GM19239 (cell line): ENCODE measurements at regions not wholly inside any gene's neighbourhood (a gene's known extent, or its start where the extent isn't known, plus 50 kb on each side); places are given as distances from the start of the nearest gene placed in this dataset.
"Not testable (repeated sequence)": the region's sequence is repeated elsewhere in the genome, so short reads cannot be mapped to it uniquely, and the experiment has no call there.

Experiments
- DNase-seq: peaks from one replicate; pipeline ENCODE4 v3.0.0; 2011; ENCODE audit warnings: low spot score; ENCODE audit not compliant: insufficient read length
- FAIRE-seq: peaks from 2 replicates; lab custom pipeline; 2011; peaks lifted over from hg19 to GRCh38; lab: Jason Lieb, UNC

DNA sequence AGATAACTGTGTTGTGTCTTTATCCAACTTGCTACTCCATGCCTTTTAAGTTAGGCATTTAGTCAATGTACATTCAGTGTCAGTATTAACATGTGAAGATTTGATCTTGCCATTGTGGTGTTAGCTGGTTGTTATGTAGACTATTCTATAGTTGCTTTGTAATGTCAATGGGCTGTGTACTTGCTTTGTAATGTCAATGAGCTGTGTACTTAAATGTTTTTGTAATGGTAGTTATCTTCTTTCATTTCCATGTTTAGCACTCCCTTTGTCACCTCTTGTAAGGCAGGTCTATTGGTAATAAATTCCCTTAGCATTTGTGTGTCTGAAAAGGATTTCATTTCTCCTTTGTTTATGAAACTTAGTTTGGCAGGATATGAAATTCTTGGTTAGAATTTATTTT lies 53.4 kb downstream of the MC4R start:
- DNase-seq (no peak), FAIRE-seq (no peak)

DNA sequence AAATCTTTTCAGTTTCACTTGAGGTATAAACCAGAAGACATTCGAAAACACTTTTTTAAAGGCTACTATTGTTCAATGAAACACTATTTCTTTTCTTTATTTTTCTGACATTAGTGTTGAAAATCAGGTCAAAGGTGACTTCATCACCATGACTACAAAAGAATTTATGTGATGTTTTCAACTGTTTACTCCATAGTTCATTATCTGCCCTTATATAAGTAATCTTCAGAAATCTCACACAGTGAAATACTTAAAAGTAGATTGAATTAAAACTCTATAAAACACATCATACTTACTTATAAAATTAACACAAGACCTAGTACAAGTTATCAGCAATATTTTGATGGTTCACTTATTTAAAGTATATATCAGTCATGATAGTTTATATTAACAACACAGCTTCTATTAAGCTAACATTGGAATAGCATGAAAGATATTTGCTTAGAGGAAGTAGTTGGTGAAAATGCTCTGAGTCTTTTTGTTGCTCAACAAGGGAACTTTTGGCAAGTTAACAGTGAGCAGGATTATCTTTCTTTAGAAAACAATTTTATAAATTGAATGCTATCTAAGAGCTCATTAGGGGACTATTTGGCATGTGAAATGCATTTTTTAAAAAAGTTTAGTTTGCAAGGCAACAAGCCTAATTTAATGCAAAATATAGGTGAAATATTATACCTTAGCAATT lies 60.8 kb downstream of the MC4R start:
- FAIRE-seq (no peak), DNase-seq (no peak)

- DNase-seq = no peak
- no peak for FAIRE-seq
Measured at GRCh38 chr18:60295674-60296073, 76.9 kb downstream of the MC4R start.

GRCh38 chr18:60292186-60292585 lies 80.4 kb downstream of the MC4R start:
- no peak for DNase-seq
- no peak for FAIRE-seq

- FAIRE-seq (no peak), DNase-seq (no peak)
Measured at GRCh38 chr18:60279391-60279790, 93.2 kb downstream of the MC4R start.

GRCh38 chr18:60277855-60278480 lies 94.6 kb downstream of the MC4R start:
- no peak for DNase-seq
- no peak for FAIRE-seq

GRCh38 chr18:60267391-60268058 lies 105.0 kb downstream of the MC4R start:
- DNase-seq (no peak), FAIRE-seq (no peak)

DNA sequence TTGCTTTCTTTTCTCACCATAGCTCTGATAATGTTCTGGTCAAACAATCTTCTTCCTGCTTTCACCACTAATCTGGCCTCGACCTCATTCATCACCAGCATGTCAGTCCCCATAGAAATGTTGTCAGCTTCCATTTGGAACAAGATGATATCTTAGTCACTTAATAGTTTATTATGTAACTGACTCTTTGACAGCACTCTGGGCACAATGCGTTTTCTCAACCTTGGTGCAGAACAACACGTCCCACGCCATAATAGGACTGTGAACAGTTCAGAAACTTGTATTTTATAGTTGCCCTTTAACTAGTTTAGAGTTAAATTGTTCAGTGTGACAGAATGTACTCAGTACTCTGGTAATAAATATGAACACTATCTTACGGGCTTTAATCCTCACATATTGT lies 106.0 kb downstream of the MC4R start:
- no peak for FAIRE-seq

DNA sequence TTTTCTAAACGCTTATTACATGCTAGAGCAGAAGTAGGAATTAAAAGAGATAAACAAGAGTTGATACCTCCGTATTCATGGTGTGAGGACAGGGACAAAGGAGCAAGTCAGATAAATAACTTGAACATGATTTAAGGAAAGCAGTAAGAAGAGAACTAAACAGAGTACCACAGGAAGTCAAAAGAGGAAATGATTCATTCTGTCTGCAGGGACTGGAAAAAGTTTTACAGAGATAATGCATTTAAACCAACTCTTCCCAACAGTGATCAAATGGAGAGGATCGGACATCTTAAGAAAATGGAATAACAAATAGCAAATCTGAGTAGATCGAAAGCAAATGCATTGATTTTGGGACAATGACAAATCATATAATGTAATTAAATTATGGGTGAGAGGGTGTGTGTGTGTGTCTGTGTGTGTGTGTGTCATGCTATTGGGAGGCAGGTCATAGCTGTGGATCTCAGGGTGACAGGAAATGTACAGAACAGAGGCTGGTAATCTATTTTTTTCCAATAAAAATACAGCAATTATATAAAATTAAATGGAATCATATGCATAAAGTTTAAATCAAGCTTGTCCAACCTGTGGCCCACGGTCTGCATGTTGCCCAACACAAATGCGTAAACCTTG lies 113.4 kb downstream of the MC4R start:
- FAIRE-seq (no peak), DNase-seq (no peak)

More for the DNA sequence above, 106.0 kb downstream of the MC4R start:
- no peak for DNase-seq

- no peak for FAIRE-seq
- DNase-seq = no peak
Measured at GRCh38 chr18:60249388-60249787, 123.2 kb downstream of the MC4R start.

- peak; percentile 78 for FAIRE-seq
- DNase-seq = no peak
Measured at GRCh38 chr18:60248336-60249330, 123.9 kb downstream of the MC4R start.

GRCh38 chr18:60247103-60247502 lies 125.5 kb downstream of the MC4R start:
- FAIRE-seq (no peak), DNase-seq (no peak)

GRCh38 chr18:60246606-60247005 lies 126.0 kb downstream of the MC4R start:
- FAIRE-seq (peak; percentile 90), DNase-seq (peak; percentile 22)

DNA sequence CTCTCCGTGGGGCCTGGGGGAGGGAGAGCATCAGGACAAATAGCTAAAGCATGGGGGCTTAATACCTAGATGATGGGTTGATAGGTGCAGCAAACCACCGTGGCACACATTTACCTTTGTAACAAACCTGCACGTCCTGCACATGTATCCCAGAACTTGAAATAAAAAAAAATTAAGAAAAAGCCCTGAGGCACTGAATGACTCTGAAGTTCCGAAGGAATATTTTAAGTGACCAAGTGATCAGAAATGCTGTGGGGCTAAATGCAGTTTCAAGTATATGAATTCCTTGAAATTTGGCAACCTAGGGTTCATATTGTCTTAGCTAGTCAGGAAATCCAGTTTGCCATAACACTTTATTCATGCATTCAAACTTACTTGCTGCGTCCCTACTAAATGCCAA lies 127.5 kb downstream of the MC4R start:
- FAIRE-seq = no peak
- no peak for DNase-seq

- FAIRE-seq = peak; percentile 87
- not testable (repeated sequence) for DNase-seq
Measured at GRCh38 chr18:60239024-60239710, 133.4 kb downstream of the MC4R start.

- DNase-seq = no peak
- no peak for FAIRE-seq
Measured at GRCh38 chr18:60235164-60235563, 137.4 kb downstream of the MC4R start.

- no peak for DNase-seq
- FAIRE-seq = peak; percentile 49
Measured at GRCh38 chr18:60232541-60232940, 140.0 kb downstream of the MC4R start.

- no peak for DNase-seq
- no peak for FAIRE-seq
Measured at GRCh38 chr18:60228609-60229595, 143.7 kb downstream of the MC4R start.
